Naive B cell (primary cell): ENCODE measurements at regions not wholly inside any gene's neighbourhood (a gene's known extent, or its start where the extent isn't known, plus 50 kb on each side); places are given as distances from the start of the nearest gene placed in this dataset.
"Not testable (repeated sequence)": the region's sequence is repeated elsewhere in the genome, so short reads cannot be mapped to it uniquely, and the experiment has no call there.

Experiments
- ATAC-seq, 2 donors: fragments of 150-1000 bp; cut with Tn5 transposase; 2 replicates each; pipeline ENCODE4 v1.10.0; 2021; ENCODE audit warnings: low read depth in 2 of 2, mild to moderate bottlenecking in 2 of 2, moderate library complexity in 2 of 2
- DNase-seq: peaks from one replicate; pipeline ENCODE4 v3.0.0; 2022
- H3K27ac Mint-ChIP-seq, 6 donors: one replicate each; pipeline ENCODE4 v1.8.0; 2020 to 2022; ENCODE audit warnings: mild to moderate bottlenecking in 6 of 6, mixed read lengths in 6 of 6, moderate library complexity in 5 of 6, inconsistent platforms in 2 of 6
- H3K27me3 Mint-ChIP-seq, 3 donors: one replicate each; pipeline ENCODE4 v1.8.0; 2021 to 2022; ENCODE audit warnings: mixed read lengths in 3 of 3, mild to moderate bottlenecking in 1 of 3
- H3K36me3 Mint-ChIP-seq, 2 donors: one replicate each; pipeline ENCODE4 v1.8.0; 2020 to 2022; ENCODE audit warnings: mixed read lengths in 2 of 2, inconsistent platforms in 1 of 2, mild to moderate bottlenecking in 1 of 2
- H3K4me1 Mint-ChIP-seq, 3 donors: one replicate each; pipeline ENCODE4 v1.8.0; 2020 to 2022; ENCODE audit warnings: mixed read lengths in 3 of 3, inconsistent platforms in 1 of 3, mild to moderate bottlenecking in 1 of 3, moderate library complexity in 1 of 3
- H3K4me3 Mint-ChIP-seq, 8 donors: one replicate each; pipeline ENCODE4 v1.8.0; 2020 to 2022; ENCODE audit warnings: mild to moderate bottlenecking in 8 of 8, mixed read lengths in 8 of 8, moderate library complexity in 8 of 8, inconsistent platforms in 2 of 8
- H3K9me3 Mint-ChIP-seq, 7 donors: one replicate each; pipeline ENCODE4 v1.8.0; 2020 to 2022; ENCODE audit warnings: mixed read lengths in 7 of 7, mild to moderate bottlenecking in 5 of 7, inconsistent platforms in 2 of 7, moderate library complexity in 1 of 7

DNA sequence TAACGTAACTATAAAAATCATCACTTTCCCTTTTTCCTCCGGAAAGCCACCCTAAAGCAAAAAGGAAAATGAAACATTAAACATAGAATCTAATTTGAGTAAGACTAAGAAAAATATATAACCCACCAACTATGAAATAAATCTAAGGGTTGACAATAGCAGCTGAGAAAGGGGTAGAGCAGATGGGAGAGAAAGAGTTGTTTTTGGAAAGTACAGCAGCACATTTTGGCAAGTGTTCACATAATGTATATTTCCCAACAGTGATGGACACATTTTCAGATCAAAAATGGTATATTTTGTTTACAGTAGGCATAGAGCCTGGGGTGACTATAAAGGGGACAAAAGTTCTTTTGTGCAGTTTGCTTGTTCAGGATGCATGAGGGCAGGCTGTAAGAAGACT is 1287.4 kb upstream of the B3GALT2 start:
- H3K4me1 Mint-ChIP-seq: peaks cover 0 to 20% (median 0%) of the 10 kb centered on the region in 3 donors
- peak overlapping the region in 1 of 8 donors; percentile 8 for H3K4me3 Mint-ChIP-seq
- no peak for ATAC-seq
- no peak for DNase-seq
- H3K27ac Mint-ChIP-seq: peak overlapping the region in 2 of 6 donors; percentile 1 to 45
- no peaks in the 10 kb centered on the region for H3K36me3 Mint-ChIP-seq
- H3K9me3 Mint-ChIP-seq: no peaks in the 10 kb centered on the region
- H3K27me3 Mint-ChIP-seq: no peaks in the 10 kb centered on the region

DNA sequence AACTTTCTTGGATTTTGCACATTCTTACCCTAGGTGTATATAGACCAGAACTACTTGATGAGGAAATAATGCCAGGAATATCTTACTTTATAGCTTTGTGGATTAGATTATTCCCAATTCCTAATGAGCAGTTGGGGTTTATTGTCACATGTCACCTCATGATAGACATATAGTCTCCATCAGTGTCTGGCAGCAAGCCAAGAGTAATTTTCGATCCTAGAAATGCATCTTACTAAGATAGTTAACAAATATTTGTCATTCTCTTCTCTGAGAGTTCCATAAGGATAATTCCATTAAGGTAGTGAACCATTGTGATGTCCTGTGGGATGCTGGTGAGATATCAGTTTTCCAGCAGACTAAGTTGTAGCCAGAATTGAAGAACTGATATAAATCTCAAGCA is 1282.9 kb upstream of the B3GALT2 start:
- no peak for ATAC-seq
- H3K36me3 Mint-ChIP-seq: no peaks in the 10 kb centered on the region
- no peaks in the 10 kb centered on the region for H3K4me1 Mint-ChIP-seq
- no peak overlapping the region for H3K27ac Mint-ChIP-seq
- peaks cover 0 to 4% (median 0%) of the 10 kb centered on the region in 3 donors for H3K27me3 Mint-ChIP-seq
- H3K4me3 Mint-ChIP-seq: no peak overlapping the region
- no peaks in the 10 kb centered on the region for H3K9me3 Mint-ChIP-seq
- DNase-seq: no peak

DNA sequence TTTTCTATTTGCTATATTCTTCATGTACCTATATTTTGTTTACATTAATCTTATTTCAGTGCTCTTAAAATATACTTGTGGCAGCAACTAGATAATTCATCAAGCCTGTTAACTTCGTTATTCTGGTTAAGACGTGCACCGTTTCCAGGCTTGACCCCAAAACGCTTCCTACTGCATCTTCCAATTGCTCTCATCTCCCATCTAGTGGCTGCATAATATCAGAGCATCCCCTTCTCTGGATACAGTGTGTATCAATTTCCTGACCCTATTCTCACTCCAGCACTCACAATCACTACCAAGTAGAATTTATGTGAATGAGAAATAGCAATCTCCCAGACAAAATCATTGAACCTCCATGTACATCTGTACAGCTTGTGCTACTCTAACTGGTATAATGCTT is 1280.3 kb upstream of the B3GALT2 start:
- Mint-ChIP-seq H3K4me1 (no peaks in the 10 kb centered on the region), H3K27ac (no peak overlapping the region), H3K36me3 (no peaks in the 10 kb centered on the region), H3K4me3 (no peak overlapping the region), H3K9me3 (no peaks in the 10 kb centered on the region), H3K27me3 (peaks cover 0 to 4% (median 0%) of the 10 kb centered on the region in 3 donors)
- ATAC-seq (no peak), DNase-seq (no peak)

DNA sequence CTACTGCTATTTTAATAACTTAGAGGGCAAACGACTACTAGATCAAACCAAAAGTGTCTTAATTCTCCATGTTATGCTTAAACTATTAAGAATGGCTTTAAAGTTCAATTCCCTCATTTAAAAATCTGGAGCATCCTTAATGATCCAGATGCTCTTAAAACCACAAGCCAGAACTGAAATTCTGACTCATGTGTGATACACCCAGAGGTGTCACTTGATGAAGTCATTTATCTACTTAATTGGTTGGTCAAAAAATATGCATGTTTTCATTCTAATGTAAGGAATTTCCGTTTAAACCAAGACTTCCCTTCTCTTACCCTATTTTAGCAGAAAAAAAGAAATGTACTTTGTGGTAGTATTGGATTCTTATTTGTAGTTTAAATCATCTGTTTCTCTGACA is 1261.2 kb upstream of the B3GALT2 start:
- Mint-ChIP-seq H3K4me3 (no peak overlapping the region), H3K9me3 (peaks cover 0 to 2% (median 0%) of the 10 kb centered on the region in 7 donors), H3K27me3 (no peaks in the 10 kb centered on the region), H3K36me3 (no peaks in the 10 kb centered on the region), H3K4me1 (no peaks in the 10 kb centered on the region), H3K27ac (no peak overlapping the region)
- ATAC-seq: no peak
- no peak for DNase-seq

DNA sequence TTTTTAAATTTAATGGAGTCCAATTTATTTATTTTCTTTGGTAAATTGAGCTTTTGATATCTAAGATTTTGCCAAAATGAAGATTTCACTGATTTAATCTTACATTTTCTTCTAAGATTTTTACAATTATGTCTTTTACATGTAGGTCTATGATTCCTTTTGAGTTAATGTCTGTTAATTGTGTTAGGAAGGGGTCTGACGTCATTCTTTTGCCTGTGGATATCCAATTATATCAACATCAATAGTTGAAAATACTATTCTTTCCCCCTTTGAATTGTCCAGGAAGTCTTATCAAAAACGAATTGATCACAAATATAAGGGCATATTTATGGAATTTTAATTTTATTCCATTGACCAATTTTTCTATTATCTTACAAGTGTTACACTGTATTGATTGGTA is 1258.8 kb upstream of the B3GALT2 start:
- H3K4me3 Mint-ChIP-seq: no peak overlapping the region
- peaks cover 0 to 5% (median 0%) of the 10 kb centered on the region in 7 donors for H3K9me3 Mint-ChIP-seq
- H3K27me3 Mint-ChIP-seq: no peaks in the 10 kb centered on the region
- no peak overlapping the region for H3K27ac Mint-ChIP-seq
- H3K4me1 Mint-ChIP-seq: no peaks in the 10 kb centered on the region
- ATAC-seq (no peak), DNase-seq (no peak)
- H3K36me3 Mint-ChIP-seq: no peaks in the 10 kb centered on the region

DNA sequence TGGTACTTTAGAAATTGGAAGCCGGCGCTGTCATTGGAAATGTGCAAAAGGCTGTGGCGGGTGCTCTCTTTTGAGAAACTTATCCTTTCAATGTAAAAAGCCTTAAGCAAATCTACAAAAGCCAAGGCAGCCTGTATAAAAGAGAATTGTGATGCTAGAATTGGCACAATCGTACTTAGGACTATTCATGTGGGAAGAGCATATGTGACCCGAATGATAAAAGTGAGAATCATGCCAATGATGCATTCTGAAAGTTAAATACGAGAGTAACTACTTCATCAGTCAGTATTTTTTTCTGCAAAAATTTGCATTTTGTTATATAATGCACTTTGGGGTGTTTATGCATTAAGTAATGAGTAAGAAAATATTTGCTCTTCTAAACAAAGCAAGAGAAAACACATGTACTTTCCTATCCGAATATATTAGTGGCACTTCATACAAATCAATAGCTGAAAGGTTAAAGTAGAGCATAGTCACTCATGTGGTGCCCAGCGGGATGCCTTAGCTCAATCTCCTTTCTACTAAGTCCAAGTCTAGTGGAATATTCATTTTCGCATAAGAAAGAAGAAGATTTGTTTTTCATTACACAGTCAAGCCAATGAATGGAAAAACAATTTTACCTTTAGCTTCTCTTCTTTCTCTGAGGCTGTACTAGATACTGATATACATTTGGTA is 1256.6 kb upstream of the B3GALT2 start:
- no peak overlapping the region for H3K4me3 Mint-ChIP-seq
- no peak for ATAC-seq
- peaks cover 0 to 5% (median 0%) of the 10 kb centered on the region in 7 donors for H3K9me3 Mint-ChIP-seq

DNA sequence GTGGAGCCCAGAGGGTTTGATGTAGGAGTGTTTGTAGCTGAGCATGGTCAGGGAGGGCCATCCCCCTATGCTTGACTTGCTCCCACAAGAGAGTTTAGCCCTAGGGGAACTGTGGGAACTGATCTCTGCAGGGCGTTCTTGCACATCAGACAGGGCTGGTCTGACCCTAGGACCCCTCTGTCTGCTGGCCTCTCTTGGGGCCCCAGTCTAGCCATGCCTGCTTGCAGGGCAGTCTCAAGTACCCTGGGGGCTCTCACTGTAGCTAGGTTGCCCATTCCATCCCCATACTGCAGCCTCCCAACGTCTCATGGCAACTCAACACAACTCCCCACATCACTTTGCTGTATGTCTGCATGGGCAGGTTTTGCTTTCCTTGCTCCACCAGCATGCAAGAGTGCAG is 1250.7 kb upstream of the B3GALT2 start:
- no peak for DNase-seq
- Mint-ChIP-seq H3K27me3 (no peaks in the 10 kb centered on the region), H3K27ac (no peak overlapping the region), H3K4me3 (no peak overlapping the region), H3K36me3 (no peaks in the 10 kb centered on the region), H3K9me3 (peaks cover 0 to 5% (median 3%) of the 10 kb centered on the region in 7 donors), H3K4me1 (no peaks in the 10 kb centered on the region)
- ATAC-seq: no peak

More for the DNA sequence above, 1256.6 kb upstream of the B3GALT2 start:
- Mint-ChIP-seq H3K27ac (no peak overlapping the region), H3K27me3 (no peaks in the 10 kb centered on the region), H3K4me1 (no peaks in the 10 kb centered on the region), H3K36me3 (no peaks in the 10 kb centered on the region)
- DNase-seq: no peak

DNA sequence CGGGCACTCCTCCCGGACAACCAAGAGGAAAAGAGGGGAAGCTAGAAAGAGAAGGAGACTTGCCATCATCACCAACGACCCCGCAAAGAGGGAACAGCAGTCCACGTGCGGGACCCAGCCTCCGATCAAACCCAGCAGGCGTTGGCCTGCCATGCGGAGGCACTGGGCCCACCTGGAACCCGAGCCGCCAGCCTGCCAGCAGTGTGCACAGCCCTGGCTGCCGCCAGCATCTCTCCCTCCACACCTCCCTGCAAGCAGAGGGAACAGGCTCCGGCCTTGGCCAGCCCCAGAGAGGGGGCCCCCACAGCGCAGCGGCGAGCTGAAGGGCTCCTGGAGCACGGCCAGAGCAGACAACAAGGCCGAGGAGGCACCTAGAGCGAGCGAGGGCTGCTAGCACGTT is 1244.7 kb upstream of the B3GALT2 start:
- Mint-ChIP-seq H3K27ac (no peak overlapping the region), H3K36me3 (no peaks in the 10 kb centered on the region), H3K4me3 (no peak overlapping the region), H3K4me1 (peaks cover 0 to 4% (median 0%) of the 10 kb centered on the region in 3 donors), H3K27me3 (no peaks in the 10 kb centered on the region), H3K9me3 (peaks cover 0 to 3% (median 0%) of the 10 kb centered on the region in 7 donors)
- ATAC-seq (no peak), DNase-seq (no peak)

DNA sequence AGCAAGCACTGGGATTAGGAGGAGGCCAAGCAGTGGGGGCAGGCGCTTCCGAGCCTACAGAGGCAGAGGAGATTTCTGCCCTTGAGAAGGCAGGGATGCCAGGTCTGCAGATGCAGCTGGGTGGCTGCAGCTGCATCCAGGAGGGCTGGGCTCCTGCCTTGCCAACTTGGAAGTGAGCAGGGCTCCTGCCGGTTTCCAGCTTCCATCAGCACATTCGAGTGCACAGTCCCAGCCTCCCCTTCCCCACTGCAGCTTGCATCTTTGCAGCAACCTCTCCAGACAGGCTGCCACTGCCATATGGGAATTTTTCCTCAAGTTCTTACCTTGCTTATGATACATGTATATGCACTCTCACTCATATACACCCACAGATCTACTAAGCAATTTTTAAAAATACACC is 1234.3 kb upstream of the B3GALT2 start:
- H3K4me1 Mint-ChIP-seq: no peaks in the 10 kb centered on the region
- H3K36me3 Mint-ChIP-seq: no peaks in the 10 kb centered on the region
- peaks cover 0 to 21% (median 8%) of the 10 kb centered on the region in 7 donors for H3K9me3 Mint-ChIP-seq
- DNase-seq: no peak
- ATAC-seq: no peak
- no peaks in the 10 kb centered on the region for H3K27me3 Mint-ChIP-seq
- no peak overlapping the region for H3K4me3 Mint-ChIP-seq
- H3K27ac Mint-ChIP-seq: no peak overlapping the region

DNA sequence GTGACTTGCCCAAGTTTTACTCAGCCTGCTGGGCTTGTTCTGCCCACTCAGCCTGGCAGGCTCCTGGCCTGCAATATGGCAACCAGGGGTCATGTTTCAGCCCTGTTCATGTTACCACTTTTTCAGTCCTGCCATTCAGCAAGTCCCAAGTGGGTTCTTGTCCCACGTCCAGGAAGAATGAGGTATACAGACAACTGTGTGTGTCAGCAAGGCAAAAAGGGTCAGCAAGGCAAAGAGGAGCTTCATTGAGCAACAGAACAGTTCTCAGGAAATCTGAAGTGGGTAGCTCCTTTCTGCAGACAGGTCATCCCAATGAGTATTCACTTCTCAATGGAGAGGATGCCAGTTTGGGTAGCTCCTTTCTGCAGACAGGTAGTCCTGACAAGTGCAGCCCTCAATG is 1233.3 kb upstream of the B3GALT2 start:
- peaks cover 0 to 24% (median 8%) of the 10 kb centered on the region in 7 donors for H3K9me3 Mint-ChIP-seq
- H3K4me3 Mint-ChIP-seq: no peak overlapping the region
- no peaks in the 10 kb centered on the region for H3K36me3 Mint-ChIP-seq
- no peaks in the 10 kb centered on the region for H3K4me1 Mint-ChIP-seq
- no peak overlapping the region for H3K27ac Mint-ChIP-seq
- DNase-seq (no peak), ATAC-seq (no peak)
- H3K27me3 Mint-ChIP-seq: no peaks in the 10 kb centered on the region

DNA sequence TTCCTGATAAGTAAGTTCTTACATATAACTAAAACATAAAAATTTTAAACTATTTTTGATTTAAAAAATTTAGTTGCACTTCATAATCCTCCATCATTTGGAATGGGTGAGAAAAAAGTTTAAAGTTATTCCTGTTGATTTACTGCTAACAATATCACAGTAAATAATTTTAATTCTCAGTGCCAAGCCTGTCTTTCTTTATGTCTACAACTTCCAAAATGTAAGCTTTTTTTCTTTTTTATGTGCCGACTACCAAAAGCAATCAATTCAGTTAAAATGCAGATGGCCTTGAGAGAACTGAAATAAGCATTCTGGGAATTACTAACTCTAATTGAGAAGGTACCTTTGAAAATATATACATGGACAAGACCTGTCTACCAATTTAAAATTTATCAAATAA is 1224.3 kb upstream of the B3GALT2 start:
- no peak for DNase-seq
- H3K9me3 Mint-ChIP-seq: peaks cover 0 to 15% (median 8%) of the 10 kb centered on the region in 7 donors
- no peak for ATAC-seq
- peaks cover 0 to 5% (median 0%) of the 10 kb centered on the region in 3 donors for H3K27me3 Mint-ChIP-seq
- no peaks in the 10 kb centered on the region for H3K4me1 Mint-ChIP-seq
- no peaks in the 10 kb centered on the region for H3K36me3 Mint-ChIP-seq
- no peak overlapping the region for H3K27ac Mint-ChIP-seq
- no peak overlapping the region for H3K4me3 Mint-ChIP-seq

DNA sequence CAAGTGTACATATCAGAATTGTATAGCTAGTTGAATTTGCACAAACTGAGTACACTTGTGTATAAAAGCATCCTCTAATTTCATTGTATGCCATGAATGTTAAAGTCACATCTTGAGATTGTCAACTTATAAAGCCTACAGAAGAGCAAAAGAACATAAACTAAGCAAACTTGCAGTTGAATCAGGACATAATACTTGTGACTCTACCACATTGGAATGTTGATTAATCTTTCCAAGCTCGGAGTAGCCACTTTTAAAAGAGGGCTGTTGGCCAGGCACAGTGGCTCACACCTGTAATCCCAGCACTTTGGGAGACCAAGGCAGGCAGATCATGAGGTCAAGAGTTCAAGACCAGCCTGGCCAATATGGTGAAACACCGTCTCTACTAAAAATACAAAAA is 1220.8 kb upstream of the B3GALT2 start:
- H3K4me1 Mint-ChIP-seq, H3K4me3 Mint-ChIP-seq, ATAC-seq, DNase-seq, H3K27ac Mint-ChIP-seq, H3K36me3 Mint-ChIP-seq, H3K27me3 Mint-ChIP-seq: not testable (repeated sequence)
- peaks cover 0 to 12% (median 3%) of the 10 kb centered on the region in 7 donors for H3K9me3 Mint-ChIP-seq

DNA sequence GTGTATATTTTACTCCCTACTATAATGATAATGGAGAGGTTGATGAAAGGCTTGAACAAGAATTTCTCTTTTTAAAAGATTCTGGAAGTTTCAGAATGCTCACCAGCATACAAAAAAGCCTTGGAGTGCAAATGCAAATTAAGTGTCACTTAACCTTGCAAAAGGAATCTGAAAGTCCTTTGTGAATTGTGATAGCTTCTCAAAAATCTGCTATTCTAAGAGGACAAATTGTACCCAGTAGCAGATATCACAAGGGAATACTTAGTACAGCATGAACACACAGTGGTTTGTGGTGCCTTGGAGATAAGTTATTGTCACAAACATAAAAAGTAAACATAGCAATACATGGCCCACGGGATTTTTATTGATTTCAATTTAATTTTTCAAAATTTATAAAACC is 1208.3 kb upstream of the B3GALT2 start:
- no peaks in the 10 kb centered on the region for H3K4me1 Mint-ChIP-seq
- no peak overlapping the region for H3K4me3 Mint-ChIP-seq
- peaks cover 0 to 4% (median 0%) of the 10 kb centered on the region in 7 donors for H3K9me3 Mint-ChIP-seq
- H3K36me3 Mint-ChIP-seq: no peaks in the 10 kb centered on the region
- H3K27me3 Mint-ChIP-seq: no peaks in the 10 kb centered on the region
- DNase-seq (no peak), ATAC-seq (no peak)
- no peak overlapping the region for H3K27ac Mint-ChIP-seq

DNA sequence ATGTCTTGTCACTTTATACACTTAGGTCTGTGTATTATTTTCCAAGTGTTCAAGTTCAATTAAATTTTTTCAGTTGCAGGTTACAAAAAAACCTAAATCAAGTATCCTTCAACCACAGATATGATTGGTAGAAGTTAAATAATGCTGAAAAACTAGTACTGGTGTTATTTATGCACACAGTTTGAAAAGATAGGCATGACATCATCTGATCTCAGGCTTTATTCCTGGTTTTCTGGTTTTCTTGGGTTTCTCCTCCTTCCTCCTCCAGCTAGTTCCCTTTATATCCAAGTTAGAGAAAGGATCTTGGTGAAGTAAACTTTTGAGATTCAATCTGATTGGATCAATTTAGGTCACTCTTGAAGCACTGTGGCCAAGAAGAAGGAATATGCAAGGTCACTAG is 1201.1 kb upstream of the B3GALT2 start:
- Mint-ChIP-seq H3K36me3 (no peaks in the 10 kb centered on the region), H3K27ac (no peak overlapping the region), H3K27me3 (no peaks in the 10 kb centered on the region), H3K9me3 (peaks cover 0 to 2% (median 0%) of the 10 kb centered on the region in 7 donors), H3K4me3 (no peak overlapping the region), H3K4me1 (no peaks in the 10 kb centered on the region)
- ATAC-seq (no peak), DNase-seq (no peak)

DNA sequence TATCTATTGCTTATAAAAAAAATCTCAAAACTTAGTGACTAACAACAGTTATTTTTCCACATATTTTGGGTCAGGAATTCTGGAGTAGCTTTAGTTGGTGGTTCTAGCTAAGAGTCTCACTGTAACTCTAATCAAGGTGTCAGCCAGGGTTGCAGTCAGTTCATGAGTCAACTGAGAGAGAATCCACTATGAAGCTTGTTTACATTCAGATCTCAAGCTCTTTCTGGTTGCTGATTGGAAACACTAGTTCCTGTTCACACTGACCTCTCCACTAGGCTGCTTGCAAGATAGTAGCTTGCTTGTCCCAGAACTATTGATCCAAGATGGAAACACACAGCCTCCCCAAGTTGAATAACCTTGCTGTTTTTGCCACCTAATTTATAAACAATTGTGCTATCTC is 1192.1 kb upstream of the B3GALT2 start:
- Mint-ChIP-seq H3K36me3 (no peaks in the 10 kb centered on the region), H3K27ac (no peak overlapping the region)

More for the DNA sequence above, 1192.1 kb upstream of the B3GALT2 start:
- H3K4me1 Mint-ChIP-seq: no peaks in the 10 kb centered on the region
- no peaks in the 10 kb centered on the region for H3K27me3 Mint-ChIP-seq
- no peaks in the 10 kb centered on the region for H3K9me3 Mint-ChIP-seq
- no peak for ATAC-seq
- DNase-seq: no peak
- no peak overlapping the region for H3K4me3 Mint-ChIP-seq
